Tibial nerve (tissue), 4 donors: ENCODE measurements at regions not wholly inside any gene's neighbourhood (a gene's known extent, or its start where the extent isn't known, plus 50 kb on each side); places are given as distances from the start of the nearest gene placed in this dataset.

Experiments used
- CTCF ChIP-seq, 5 experiments: fragments of 200-600 bp in 3 of 5; fragments of 450-650 bp in 2 of 5; sonication (generic) in 3 of 5; IDR thresholded peaks; one replicate each; pipeline ENCODE4 v1.5.1; 2016 to 2019; ENCODE audit warnings: antibody characterized with exemption in 5 of 5, mild to moderate bottlenecking in 3 of 5, moderate library complexity in 2 of 5
- EP300 ChIP-seq, 2 donors: sonication (generic); formaldehyde crosslinking; IDR thresholded peaks; one replicate each; pipeline ENCODE4 v1.6.1; 2017; ENCODE audit warnings: antibody characterized with exemption in 2 of 2, mild to moderate bottlenecking in 1 of 2
- POLR2A ChIP-seq, 2 donors: fragments of 450-650 bp; IDR thresholded peaks; one replicate each; pipeline ENCODE4 v1.6.1; 2017; ENCODE audit warnings: antibody characterized with exemption in 2 of 2, mild to moderate bottlenecking in 2 of 2, moderate library complexity in 2 of 2

- TF ChIP-seq POLR2A (IDR thresholded peaks at IDR 0.05) (no peak), CTCF (IDR thresholded peaks at IDR 0.05) (no peak), EP300 (IDR thresholded peaks at IDR 0.05) (no peak)
Measured at GRCh38 chr7:153948060-153948459, 104.1 kb upstream of the DPP6 start.
